ENCODE measurements at regions not wholly inside any gene's neighbourhood (a gene's known extent, or its start where the extent isn't known, plus 50 kb on each side); places are given as distances from the start of the nearest gene placed in this dataset.

GRCh38 chr15:60091157-60091556 is 87.0 kb downstream of the FOXB1 start:
- TF ChIP-seq POLR2AphosphoS5 (IDR thresholded peaks at IDR 0.05) (peak in 1 of 3 donors; percentile 56), POLR2A (IDR thresholded peaks at IDR 0.05) (no peak), EP300 (IDR thresholded peaks at IDR 0.05) (no peak)
- TF ChIP-seq, protein P1, sequence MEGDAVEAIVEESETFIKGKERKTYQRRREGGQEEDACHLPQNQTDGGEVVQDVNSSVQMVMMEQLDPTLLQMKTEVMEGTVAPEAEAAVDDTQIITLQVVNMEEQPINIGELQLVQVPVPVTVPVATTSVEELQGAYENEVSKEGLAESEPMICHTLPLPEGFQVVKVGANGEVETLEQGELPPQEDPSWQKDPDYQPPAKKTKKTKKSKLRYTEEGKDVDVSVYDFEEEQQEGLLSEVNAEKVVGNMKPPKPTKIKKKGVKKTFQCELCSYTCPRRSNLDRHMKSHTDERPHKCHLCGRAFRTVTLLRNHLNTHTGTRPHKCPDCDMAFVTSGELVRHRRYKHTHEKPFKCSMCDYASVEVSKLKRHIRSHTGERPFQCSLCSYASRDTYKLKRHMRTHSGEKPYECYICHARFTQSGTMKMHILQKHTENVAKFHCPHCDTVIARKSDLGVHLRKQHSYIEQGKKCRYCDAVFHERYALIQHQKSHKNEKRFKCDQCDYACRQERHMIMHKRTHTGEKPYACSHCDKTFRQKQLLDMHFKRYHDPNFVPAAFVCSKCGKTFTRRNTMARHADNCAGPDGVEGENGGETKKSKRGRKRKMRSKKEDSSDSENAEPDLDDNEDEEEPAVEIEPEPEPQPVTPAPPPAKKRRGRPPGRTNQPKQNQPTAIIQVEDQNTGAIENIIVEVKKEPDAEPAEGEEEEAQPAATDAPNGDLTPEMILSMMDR (IDR thresholded peaks at IDR 0.05), result no peak
- 47 to 57% (median 55%) methylated on average over 5 of the region's 5 CpGs for WGBS, 5 donors
- Histone ChIP-seq H3K4me1 (peaks cover 3 to 14% (median 7%) of the 10 kb centered on the region in 4 donors), H3K27ac (peak overlapping the region in 3 of 5 donors; percentile 10 to 56 (median 37)), H3K9me3 (no peaks in the 10 kb centered on the region), H3K4me3 (no peak overlapping the region), H3K27me3 (no peaks in the 10 kb centered on the region), H3K36me3 (no peaks in the 10 kb centered on the region)
- DNase-seq, result peak; percentile 25 to 76
- intact Hi-C loops (cut with DNase I; ENCODE audit: low total_unique reads), result no loop called here

- peaks cover 3 to 14% (median 7%) of the 10 kb centered on the region in 4 donors for H3K4me1 ChIP-seq
- no peaks in the 10 kb centered on the region for H3K36me3 ChIP-seq
- H3K4me3 ChIP-seq, result no peak overlapping the region
- 89 to 97% (median 94%) methylated on average over 3 of the region's 3 CpGs for WGBS, 5 donors
- DNase-seq, result no peak
- H3K27me3 ChIP-seq, result no peaks in the 10 kb centered on the region
- no peak overlapping the region for H3K27ac ChIP-seq
- no peak for TF ChIP-seq POLR2AphosphoS5 (IDR thresholded peaks at IDR 0.05)
- no peak for TF ChIP-seq EP300 (IDR thresholded peaks at IDR 0.05)
- TF ChIP-seq, protein P1 (IDR thresholded peaks at IDR 0.05), result no peak
- TF ChIP-seq POLR2A (IDR thresholded peaks at IDR 0.05), result no peak
- intact Hi-C loops (cut with DNase I; ENCODE audit: low total_unique reads), result no loop called here
- H3K9me3 ChIP-seq, result peaks cover 0 to 3% (median under 1%) of the 10 kb centered on the region in 4 donors
Measured at GRCh38 chr15:60091911-60092310, 87.8 kb downstream of the FOXB1 start.

DNA sequence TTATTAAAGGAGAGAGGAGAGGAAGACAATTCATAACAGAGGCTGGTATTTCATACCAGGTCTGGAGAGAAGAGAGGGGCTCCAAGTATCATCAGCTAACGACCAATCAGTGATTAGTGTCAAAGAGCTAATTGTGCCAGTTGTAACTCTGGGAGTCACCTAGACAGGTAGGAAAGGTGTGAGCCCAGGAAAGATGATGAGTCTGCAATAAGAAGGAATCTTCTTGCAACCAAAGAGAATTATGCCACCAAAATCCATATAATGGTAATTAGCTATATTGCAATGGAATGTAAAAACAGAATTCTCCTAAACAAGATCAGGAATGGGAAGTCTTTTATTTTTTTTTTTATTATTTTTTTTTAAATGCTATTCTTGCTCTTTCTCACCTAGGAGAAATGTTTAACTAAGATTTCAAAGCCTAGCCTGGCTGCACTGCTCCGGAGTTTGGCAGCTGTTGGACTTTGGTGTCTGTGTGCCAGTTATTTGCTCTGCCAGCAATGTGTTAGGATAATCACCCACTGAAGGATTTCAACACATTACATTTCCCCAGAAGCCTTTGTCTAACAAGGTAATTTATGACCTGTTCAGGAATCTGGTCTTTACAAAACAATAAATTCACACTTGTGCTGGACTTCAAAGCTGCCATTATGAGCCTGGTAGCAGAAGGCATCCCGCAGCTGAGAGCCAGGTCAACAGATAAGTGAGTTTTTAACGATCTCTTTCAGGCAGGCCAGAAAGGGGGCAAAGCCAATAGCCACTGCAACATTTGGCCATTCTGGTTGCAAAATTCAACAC is 89.4 kb downstream of the FOXB1 start:
- peak; percentile 66 to 69 for DNase-seq
- Histone ChIP-seq H3K27ac (peak overlapping the region in 1 of 5 donors; percentile 63), H3K9me3 (peaks cover 0 to 8% (median 3%) of the 10 kb centered on the region in 4 donors), H3K4me1 (peaks cover 3 to 14% (median 7%) of the 10 kb centered on the region in 4 donors), H3K4me3 (no peak overlapping the region), H3K36me3 (no peaks in the 10 kb centered on the region), H3K27me3 (no peaks in the 10 kb centered on the region)
- intact Hi-C loops (cut with DNase I; ENCODE audit: low total_unique reads), result no loop called here
- 11 to 17% (median 16%) methylated on average over 4 of the region's 4 CpGs for WGBS, 5 donors
- TF ChIP-seq EP300 (IDR thresholded peaks at IDR 0.05) (no peak), POLR2AphosphoS5 (IDR thresholded peaks at IDR 0.05) (no peak), POLR2A (IDR thresholded peaks at IDR 0.05) (no peak)
- TF ChIP-seq, protein P1 (IDR thresholded peaks at IDR 0.05), result no peak

DNA sequence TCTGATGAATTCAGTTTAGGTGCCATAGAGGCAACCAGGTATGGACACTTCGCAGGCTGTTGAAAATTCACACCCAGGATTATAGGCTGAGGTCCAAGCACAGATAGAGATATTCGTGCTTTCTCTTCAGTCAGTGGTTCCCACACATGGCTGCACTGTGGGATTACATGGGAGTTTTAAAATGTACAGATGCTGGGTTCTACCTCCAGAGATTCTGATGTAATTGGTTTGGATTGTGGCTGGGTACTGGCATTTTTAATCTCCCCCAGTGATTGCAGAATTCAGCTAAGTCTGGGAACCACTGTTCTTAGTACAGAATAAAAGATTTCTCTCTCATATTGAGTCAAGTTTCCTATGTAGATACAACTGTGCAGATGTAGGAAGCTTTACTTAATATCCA is 91.6 kb downstream of the FOXB1 start:
- no peak overlapping the region for H3K4me3 ChIP-seq
- no peak for DNase-seq
- no peaks in the 10 kb centered on the region for H3K27me3 ChIP-seq
- TF ChIP-seq POLR2AphosphoS5 (IDR thresholded peaks at IDR 0.05) (no peak), POLR2A (IDR thresholded peaks at IDR 0.05) (no peak), EP300 (IDR thresholded peaks at IDR 0.05) (no peak)
- TF ChIP-seq, protein P1 (IDR thresholded peaks at IDR 0.05), result no peak
- intact Hi-C loops (cut with DNase I; ENCODE audit: low total_unique reads), result no loop called here
- no peak overlapping the region for H3K27ac ChIP-seq
- H3K4me1 ChIP-seq, result peaks cover 1 to 10% (median 3%) of the 10 kb centered on the region in 4 donors
- H3K36me3 ChIP-seq, result no peaks in the 10 kb centered on the region
- WGBS, 5 donors, result 78 to 90% (median 87%) methylated on average over 2 of the region's 2 CpGs
- peaks cover 0 to 8% (median 3%) of the 10 kb centered on the region in 4 donors for H3K9me3 ChIP-seq

Measured in stomach (tissue), 8 donors.